Pancreas (tissue), 10 donors: ENCODE measurements at regions not wholly inside any gene's neighbourhood (a gene's known extent, or its start where the extent isn't known, plus 50 kb on each side); places are given as distances from the start of the nearest gene placed in this dataset.
A peak's percentile ranks its signal among the peaks of the same experiment; 100 is the strongest.

Experiments
- ATAC-seq, 4 donors: fragments of 200-7000 bp; cut with Tn5 transposase; one replicate each; pipeline versions ENCODE4 v1.8.0 to v1.9.1; 2020; ENCODE audit warnings: mild to moderate bottlenecking in 4 of 4, moderate library complexity in 4 of 4
- DNase-seq, 6 donors: peaks; one replicate each; pipeline ENCODE4 v3.0.0-alpha.2; 2020
- FAIRE-seq: peaks from 2 replicates; lab custom pipeline; 2012; peaks lifted over from hg19 to GRCh38; lab: Jason Lieb, UNC
- H3K27ac ChIP-seq, 4 donors: fragments of 200-600 bp; sonication (generic); 1 replicate in 3 of 4; 2 replicates in 1 of 4; pipeline versions ENCODE4 v1.5.0 to v1.8.0; 2020
- H3K27me3 ChIP-seq, 4 donors: fragments of 200-600 bp; one replicate each; pipeline ENCODE4 v1.8.0; 2021
- H3K36me3 ChIP-seq, 3 donors: fragments of 200-600 bp; sonication (generic) in 1 of 3; one replicate each; pipeline versions ENCODE4 v1.5.0 to v1.8.0; 2020 to 2021
- H3K4me1 ChIP-seq, 3 donors: fragments of 200-600 bp; one replicate each; pipeline ENCODE4 v1.8.0; 2021
- H3K4me3 ChIP-seq, 4 donors: fragments of 200-600 bp; sonication (generic) in 2 of 4; one replicate each; pipeline versions ENCODE4 v1.5.0 to v1.8.0; 2020 to 2021
- H3K9me3 ChIP-seq, 4 donors: fragments of 200-600 bp; one replicate each; pipeline ENCODE4 v1.8.0; 2021
- CTCF ChIP-seq, 4 donors: fragments of 200-600 bp; sonication (generic) in 3 of 4; IDR thresholded peaks; one replicate each; pipeline versions ENCODE4 v1.5.0 to v1.8.0; 2021; ENCODE audit warnings: antibody characterized with exemption in 4 of 4
- WGBS, 2 donors: extraction: QIAGEN DNeasy Blood & Tissue Kit; methylation state at CpG; one replicate each; pipeline ENCODE4 v1.1.7; 2013; 5-methylcytosine and 5-hydroxymethylcytosine counted together
- intact Hi-C, 3 donors: fragments of 100-400 bp; cut with DNase I; formaldehyde crosslinking; loops; one replicate each; pipeline versions ENCODE4 v1.11.1 to v1.14.2; 2022
- donor health status: healthy with polysubstance abuse.
- donor health status: DM: no; HTN: no; CAD: no; lungs with moderate emphysema.
- donor health status: DM: no; HTN: no; CAD: no.
- donor health status: control.
- donor health status: control.
- donor health status: Bipolar disorder and iron deficiency.
- donor health status: DM: yes; HTN: yes; CAD: no.
- donor health status: DM: no; HTN: no; CAD: no.
- donor health status: DM: no; HTN: no; CAD: no.
- donor health status: DM: yes; HTN: yes; CAD: no.

GRCh38 chr6:128731249-128732165 is 151.4 kb upstream of the LAMA2 start:
- WGBS, 2 donors, result 42 to 56% methylated on average over 2 of the region's 2 CpGs
- H3K4me1 ChIP-seq, result no peaks in the 10 kb centered on the region
- intact Hi-C loops, result loop anchor here in 2 of 3 donors (10.0 kb wide), 2 partner anchors 887 to 997 kb away; no protein-coding TSS in a partner anchor
- ATAC-seq, result peak in 3 of 4 donors; percentile 68 to 73 (median 71)
- H3K4me3 ChIP-seq, result no peak overlapping the region
- H3K9me3 ChIP-seq, result no peaks in the 10 kb centered on the region
- no peaks in the 10 kb centered on the region for H3K36me3 ChIP-seq
- FAIRE-seq, result no peak
- no peak for DNase-seq
- peak in 3 of 4 donors; percentile 23 to 57 (median 33) for TF ChIP-seq CTCF (IDR thresholded peaks at IDR 0.05)
- H3K27me3 ChIP-seq, result no peaks in the 10 kb centered on the region
- no peak overlapping the region for H3K27ac ChIP-seq

DNA sequence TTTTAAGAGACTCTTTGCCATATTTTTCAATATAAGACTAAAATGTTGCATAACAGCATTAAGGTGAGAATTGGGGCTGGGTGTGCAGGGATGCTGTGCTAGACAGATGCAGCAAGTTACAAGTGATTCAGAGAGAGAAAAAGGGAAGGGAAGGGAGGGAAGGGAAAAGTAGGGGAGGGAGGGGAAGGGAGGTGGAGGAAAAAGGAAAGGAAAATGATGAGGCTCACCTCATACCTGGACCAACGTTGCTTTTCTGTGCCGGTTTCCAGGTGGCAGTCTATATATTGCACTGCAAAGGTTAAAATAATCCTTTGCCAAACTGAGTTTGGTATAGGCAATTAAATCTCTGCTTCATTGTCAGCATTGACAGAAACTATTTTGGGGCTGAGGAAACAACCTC is 155.4 kb upstream of the LAMA2 start:
- H3K27me3 ChIP-seq, result no peaks in the 10 kb centered on the region
- H3K4me1 ChIP-seq, result no peaks in the 10 kb centered on the region
- TF ChIP-seq CTCF (IDR thresholded peaks at IDR 0.05), result no peak
- no peaks in the 10 kb centered on the region for H3K36me3 ChIP-seq
- 52 to 58% methylated on average over 2 of the region's 2 CpGs for WGBS, 2 donors
- DNase-seq (no peak), ATAC-seq (no peak), FAIRE-seq (no peak)
- no peak overlapping the region for H3K27ac ChIP-seq
- no peaks in the 10 kb centered on the region for H3K9me3 ChIP-seq
- intact Hi-C loops, result no loop called here
- H3K4me3 ChIP-seq, result no peak overlapping the region

DNA sequence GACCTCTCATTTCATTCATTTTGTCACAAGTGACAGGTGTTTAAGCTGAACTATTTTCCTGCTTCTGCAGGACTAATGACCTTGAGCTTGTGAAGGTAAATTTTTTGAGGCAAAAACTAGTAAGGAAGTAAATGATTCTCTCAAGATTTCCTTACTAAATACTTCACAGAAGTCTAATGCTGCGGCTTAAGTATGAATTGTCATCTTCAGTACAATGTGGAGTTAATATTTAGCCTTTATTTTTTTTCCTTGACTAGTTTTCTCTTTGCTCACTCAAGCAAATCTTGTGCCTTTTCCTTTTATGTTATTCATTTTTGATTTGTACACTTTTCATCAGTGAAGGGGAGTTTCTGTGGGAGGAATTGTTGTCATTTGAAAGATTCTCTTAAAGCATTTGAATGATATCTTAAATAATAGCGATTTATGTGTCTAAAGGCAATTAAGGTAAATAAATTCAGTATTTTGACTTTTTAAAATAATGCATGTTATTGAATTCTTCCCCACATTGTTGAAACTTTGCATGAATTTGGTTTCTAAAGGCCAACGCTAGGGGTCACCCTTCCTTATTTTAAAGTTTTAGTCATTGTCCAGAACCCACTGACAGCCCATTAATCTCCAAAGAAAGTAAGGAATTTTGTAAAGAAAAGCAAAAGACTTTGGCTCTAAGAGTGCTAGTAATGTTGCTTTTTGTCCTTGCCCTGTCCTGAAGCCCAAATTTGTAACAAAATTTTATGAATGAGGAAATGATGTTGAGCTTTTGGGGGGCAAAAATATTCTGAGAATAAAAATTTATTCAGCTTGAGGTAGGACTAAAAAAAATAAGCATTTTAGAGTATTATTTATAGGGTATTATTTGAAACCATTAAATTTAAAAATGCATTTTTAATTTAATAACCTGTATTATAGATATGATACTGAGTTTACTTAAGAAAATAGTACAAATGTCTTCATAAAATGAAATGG is 157.4 kb upstream of the LAMA2 start:
- intact Hi-C loops, result no loop called here
- ATAC-seq, result peak in 2 of 4 donors; percentile 51 to 53
- no peaks in the 10 kb centered on the region for H3K4me1 ChIP-seq
- no peak overlapping the region for H3K27ac ChIP-seq
- 19 to 20% methylated on average over 3 of the region's 3 CpGs for WGBS, 2 donors
- H3K27me3 ChIP-seq, result no peaks in the 10 kb centered on the region
- no peaks in the 10 kb centered on the region for H3K9me3 ChIP-seq
- DNase-seq, result no peak
- TF ChIP-seq CTCF (IDR thresholded peaks at IDR 0.05), result peak in 3 of 4 donors; percentile 15 to 52 (median 47)
- no peaks in the 10 kb centered on the region for H3K36me3 ChIP-seq
- FAIRE-seq, result peak; percentile 70
- no peak overlapping the region for H3K4me3 ChIP-seq

DNA sequence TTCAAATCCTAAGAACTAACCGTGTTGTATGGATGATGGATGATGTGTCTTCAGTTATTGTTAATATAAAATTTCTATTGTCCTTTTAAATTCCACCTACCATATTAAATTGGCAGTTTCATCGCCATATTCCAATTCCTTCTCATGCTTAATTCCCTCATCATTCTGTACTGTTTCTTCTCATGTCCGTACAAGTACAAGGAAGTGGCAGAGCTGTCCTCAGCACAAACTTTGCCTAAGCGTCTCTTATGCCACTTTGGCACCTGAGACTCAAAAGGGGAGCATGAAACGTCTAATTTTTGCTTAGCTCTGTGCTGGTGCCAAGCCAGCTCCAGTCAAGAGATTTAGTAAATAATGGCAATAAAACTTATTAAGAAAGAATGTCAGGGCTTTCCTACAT is 158.2 kb upstream of the LAMA2 start:
- no peaks in the 10 kb centered on the region for H3K27me3 ChIP-seq
- H3K9me3 ChIP-seq, result no peaks in the 10 kb centered on the region
- no peak overlapping the region for H3K27ac ChIP-seq
- ATAC-seq, result no peak
- no peak for FAIRE-seq
- TF ChIP-seq CTCF (IDR thresholded peaks at IDR 0.05), result no peak
- intact Hi-C loops, result no loop called here
- no peak overlapping the region for H3K4me3 ChIP-seq
- no peaks in the 10 kb centered on the region for H3K36me3 ChIP-seq
- WGBS, 2 donors, result 42 to 53% methylated on average over 5 of the region's 5 CpGs
- no peaks in the 10 kb centered on the region for H3K4me1 ChIP-seq
- DNase-seq, result no peak
